ENCODE measurements at regions not wholly inside any gene's neighbourhood (a gene's known extent, or its start where the extent isn't known, plus 50 kb on each side); places are given as distances from the start of the nearest gene placed in this dataset.

GRCh38 chr15:70430069-70430468 is 332.4 kb upstream of the TLE3 start:
- no peak for DNase-seq (ENCODE audit: low read depth in 1 of 2, low spot score in 1 of 2)

GRCh38 chr15:70429056-70429722 is 331.5 kb upstream of the TLE3 start:
- no peak for DNase-seq (ENCODE audit: low read depth in 1 of 2, low spot score in 1 of 2)

DNA sequence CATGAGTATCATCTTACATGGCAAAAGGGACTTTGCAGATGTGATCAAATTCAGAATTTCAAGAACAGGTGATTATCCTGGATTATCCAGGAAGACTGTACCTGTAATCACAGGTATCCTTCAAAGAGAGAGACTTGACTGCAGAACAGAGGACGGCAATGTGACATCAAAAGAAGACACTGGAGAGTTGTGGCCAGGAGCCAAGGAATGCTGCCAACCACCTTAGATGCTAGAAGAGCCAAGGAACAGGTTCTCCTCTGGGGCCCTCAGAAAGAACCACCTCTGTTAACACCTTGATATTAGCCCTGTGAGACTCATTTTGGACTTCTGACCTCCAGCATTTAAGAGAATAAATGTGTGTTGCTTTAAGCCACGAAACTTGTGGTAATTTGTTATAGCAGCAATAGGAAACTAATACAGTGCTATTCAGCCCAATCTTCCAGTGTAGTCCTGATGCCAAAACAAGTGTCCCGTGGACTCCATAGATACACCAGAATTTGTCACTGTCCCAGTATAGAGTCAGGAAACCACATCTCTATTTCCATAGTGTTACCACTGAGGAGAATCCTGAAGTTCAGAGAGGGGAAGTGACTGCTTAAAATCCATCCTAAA is 330.6 kb upstream of the TLE3 start:
- DNase-seq (ENCODE audit: low read depth in 1 of 2, low spot score in 1 of 2), result no peak

DNA sequence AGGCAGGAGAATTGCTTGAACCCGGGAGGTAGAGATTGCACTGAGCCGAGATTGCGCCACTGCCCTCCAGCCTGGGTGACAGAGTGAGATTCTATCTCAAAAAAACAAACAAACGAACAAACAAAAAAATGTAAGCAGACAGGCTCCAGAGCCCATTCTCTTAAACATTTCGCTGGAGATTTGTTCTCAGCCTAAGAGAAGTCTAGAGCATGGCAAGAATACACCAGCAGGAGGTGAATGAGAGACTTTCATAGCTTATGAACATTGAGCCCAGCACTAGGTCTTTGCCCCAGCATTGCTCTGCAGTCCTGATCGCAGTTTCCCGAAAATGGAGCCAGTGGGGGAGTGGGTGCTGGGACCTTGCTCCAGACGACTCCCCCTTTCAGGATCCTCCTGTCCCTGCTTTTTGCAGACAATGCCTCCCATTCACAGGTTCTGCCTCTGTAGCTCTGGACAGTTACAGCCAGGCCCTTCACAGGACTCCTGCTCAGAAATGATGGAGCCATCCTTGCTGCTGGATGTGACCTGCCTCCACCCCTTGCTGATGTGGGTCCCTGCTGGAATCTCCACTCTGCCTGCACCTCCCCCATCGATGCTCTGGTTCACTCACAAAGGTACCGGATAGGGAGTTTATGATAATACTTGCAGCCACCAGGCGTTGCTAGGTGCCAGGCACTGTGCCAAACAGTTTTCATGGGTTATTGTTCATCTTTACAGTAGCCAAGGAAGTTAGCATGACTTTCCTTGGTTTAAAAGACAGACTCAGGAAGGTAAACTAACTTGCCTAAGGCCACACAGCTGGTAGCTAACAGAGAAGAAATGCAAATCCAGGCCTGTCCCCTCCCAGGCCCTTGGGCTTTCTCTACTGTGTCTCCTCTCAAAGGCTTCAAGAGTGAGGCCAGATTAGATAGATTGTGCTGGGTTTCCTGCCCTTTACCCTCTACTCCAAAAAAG is 329.7 kb upstream of the TLE3 start:
- DNase-seq (ENCODE audit: low read depth in 1 of 2, low spot score in 1 of 2), result no peak

- no peak for DNase-seq (ENCODE audit: low read depth in 1 of 2, low spot score in 1 of 2)
Measured at GRCh38 chr15:70426096-70426821, 328.5 kb upstream of the TLE3 start.

- DNase-seq (ENCODE audit: low read depth in 1 of 2, low spot score in 1 of 2), result no peak
Measured at GRCh38 chr15:70424937-70425411, 327.3 kb upstream of the TLE3 start.

- no peak for DNase-seq (ENCODE audit: low read depth in 1 of 2, low spot score in 1 of 2)
Measured at GRCh38 chr15:70423267-70423666, 325.6 kb upstream of the TLE3 start.

GRCh38 chr15:70422342-70422741 is 324.6 kb upstream of the TLE3 start:
- DNase-seq (ENCODE audit: low read depth in 1 of 2, low spot score in 1 of 2), result no peak

- no peak for DNase-seq (ENCODE audit: low read depth in 1 of 2, low spot score in 1 of 2)
Measured at GRCh38 chr15:70420948-70421482, 323.3 kb upstream of the TLE3 start.

- DNase-seq (ENCODE audit: low read depth in 1 of 2, low spot score in 1 of 2), result no peak
Measured at GRCh38 chr15:70420086-70420947, 322.6 kb upstream of the TLE3 start.

GRCh38 chr15:70418943-70419342 is 321.2 kb upstream of the TLE3 start:
- DNase-seq (ENCODE audit: low read depth in 1 of 2, low spot score in 1 of 2), result no peak

GRCh38 chr15:70417535-70417934 is 319.8 kb upstream of the TLE3 start:
- DNase-seq (ENCODE audit: low read depth in 1 of 2, low spot score in 1 of 2), result no peak

DNA sequence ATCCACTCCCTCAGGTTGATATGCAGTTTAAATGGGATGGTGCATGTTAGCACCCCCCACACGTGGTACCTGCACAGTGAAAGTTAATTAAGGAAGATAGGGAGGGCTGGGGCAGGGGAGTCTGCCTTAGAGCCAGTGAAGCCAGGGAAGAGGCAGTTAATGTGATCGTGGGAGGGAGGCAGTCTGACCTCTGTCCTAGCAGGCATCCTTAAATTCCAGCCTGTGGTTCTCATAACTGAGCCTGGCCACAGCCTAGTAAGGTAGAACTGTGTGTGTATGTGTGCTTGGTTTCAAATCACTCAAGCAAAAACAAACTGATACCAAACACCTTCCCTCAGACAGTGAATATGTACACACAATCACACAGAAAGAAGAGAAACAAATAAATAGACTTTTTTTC is 319.1 kb upstream of the TLE3 start:
- no peak for DNase-seq (ENCODE audit: low read depth in 1 of 2, low spot score in 1 of 2)

DNA sequence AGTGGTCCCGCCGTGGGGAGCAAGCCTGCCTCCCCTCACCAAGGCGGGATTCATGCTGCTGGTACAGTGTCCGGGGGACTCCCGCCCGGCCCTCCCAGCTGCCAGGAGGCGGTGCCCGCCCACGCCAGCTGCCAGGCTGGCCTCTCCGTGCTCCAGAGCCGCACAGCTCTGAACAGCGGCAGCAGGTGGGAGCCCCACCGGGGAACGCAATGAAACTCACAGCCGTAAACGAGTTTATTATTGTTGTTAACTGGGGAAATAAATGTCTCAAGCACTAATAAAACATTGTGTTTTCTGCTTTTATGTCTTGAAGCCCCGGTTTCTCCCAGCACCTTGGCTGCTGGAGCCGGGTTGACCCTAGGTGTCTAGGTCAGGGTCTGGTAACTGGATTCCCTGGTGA is 317.7 kb upstream of the TLE3 start:
- no peak for DNase-seq (ENCODE audit: low read depth in 1 of 2, low spot score in 1 of 2)

DNA sequence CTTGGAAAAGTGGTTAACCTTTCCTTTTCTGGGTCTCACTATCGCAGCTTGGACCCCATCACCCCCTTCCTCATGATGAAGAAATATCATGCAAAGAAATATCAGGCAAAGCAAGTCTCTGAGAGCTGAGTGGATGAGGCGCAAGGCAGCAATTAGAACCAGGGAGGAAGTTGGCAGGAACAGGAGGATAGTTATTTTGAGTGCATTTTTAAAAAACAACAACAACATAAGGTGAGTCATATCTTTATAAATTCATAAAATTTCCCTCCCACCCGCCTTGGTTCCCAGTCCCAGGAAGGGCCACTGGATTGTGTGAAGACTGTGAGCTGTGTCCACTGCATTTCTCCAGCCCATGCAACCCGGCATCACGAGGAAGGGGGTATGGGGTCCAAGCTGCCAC is 316.9 kb upstream of the TLE3 start:
- DNase-seq (ENCODE audit: low read depth in 1 of 2, low spot score in 1 of 2), result no peak

DNA sequence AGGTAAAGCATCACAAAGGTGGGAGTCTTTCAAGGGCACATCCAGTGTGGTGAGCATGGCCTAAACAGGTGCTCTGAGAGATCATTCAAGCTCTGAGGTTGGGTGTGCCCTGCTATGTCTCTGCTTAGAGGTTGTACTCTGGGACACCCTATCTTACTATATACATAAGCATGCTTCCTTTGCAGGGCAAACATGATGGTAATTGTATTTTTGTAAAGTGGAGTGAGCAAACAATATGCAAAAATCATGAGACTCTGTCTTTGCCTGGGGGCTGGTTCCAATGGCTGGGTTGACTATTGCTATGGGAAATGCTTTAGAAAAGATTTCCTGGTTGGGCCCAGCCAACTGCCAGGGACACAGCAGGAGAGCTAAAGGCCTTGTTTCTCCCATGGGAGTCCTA is 315.1 kb upstream of the TLE3 start:
- no peak for DNase-seq (ENCODE audit: low read depth in 1 of 2, low spot score in 1 of 2)

DNA sequence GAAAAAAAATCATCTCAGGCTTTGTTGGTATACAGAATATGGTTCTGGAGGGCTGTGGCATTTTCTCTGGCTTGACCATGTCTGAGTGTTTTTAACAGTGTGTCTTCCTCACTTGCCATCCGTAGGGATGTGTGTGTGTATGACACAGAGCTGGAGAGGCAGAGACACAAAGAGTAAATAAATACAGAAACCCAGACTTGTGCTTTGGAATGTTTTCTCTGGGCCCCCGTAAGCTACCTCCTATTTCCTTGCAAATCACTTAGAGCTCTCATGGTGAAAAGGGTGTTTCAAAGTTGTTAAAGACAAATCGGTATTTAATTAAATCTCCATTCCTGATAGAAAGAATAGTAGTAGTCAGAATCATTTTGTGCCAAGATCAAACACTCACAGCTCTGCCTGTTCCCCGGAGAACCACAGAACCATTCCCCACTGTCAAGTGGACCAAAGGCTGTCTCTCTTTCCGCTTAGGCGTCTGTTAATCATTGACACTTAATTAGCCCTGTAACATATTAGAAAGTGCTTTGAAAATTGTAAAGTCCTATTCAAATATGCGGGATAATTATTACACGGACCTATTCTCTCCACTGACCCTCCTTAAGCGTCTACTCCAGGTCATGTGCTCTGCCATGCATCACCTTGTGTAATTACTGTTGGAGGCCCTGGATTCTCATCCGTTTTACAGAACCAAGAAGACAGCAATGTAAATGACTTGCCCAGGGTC is 313.6 kb upstream of the TLE3 start:
- DNase-seq (ENCODE audit: low read depth in 1 of 2, low spot score in 1 of 2), result no peak

- no peak for DNase-seq (ENCODE audit: low read depth in 1 of 2, low spot score in 1 of 2)
Measured at GRCh38 chr15:70410371-70410985, 312.8 kb upstream of the TLE3 start.

- DNase-seq (ENCODE audit: low read depth in 1 of 2, low spot score in 1 of 2), result no peak
Measured at GRCh38 chr15:70409388-70409787, 311.7 kb upstream of the TLE3 start.

Measured in activated T-helper 1 cell treated with anti-CD3 and anti-CD28 coated beads, Interleukin-2, amount 50 U/mL, for 16 hours (primary cell).